HG03103 (cell line): ENCODE measurements at regions not wholly inside any gene's neighbourhood (a gene's known extent, or its start where the extent isn't known, plus 50 kb on each side); places are given as distances from the start of the nearest gene placed in this dataset.
"Not testable (repeated sequence)": the region's sequence is repeated elsewhere in the genome, so short reads cannot be mapped to it uniquely, and the experiment has no call there.

Experiments used
- ATAC-seq: cut with Tn5 transposase; IDR thresholded peaks from one replicate; pipeline ENCODE4 v1.9.1; 2021; ENCODE audit warnings: low read depth; ENCODE audit not compliant: unreplicated experiment

DNA sequence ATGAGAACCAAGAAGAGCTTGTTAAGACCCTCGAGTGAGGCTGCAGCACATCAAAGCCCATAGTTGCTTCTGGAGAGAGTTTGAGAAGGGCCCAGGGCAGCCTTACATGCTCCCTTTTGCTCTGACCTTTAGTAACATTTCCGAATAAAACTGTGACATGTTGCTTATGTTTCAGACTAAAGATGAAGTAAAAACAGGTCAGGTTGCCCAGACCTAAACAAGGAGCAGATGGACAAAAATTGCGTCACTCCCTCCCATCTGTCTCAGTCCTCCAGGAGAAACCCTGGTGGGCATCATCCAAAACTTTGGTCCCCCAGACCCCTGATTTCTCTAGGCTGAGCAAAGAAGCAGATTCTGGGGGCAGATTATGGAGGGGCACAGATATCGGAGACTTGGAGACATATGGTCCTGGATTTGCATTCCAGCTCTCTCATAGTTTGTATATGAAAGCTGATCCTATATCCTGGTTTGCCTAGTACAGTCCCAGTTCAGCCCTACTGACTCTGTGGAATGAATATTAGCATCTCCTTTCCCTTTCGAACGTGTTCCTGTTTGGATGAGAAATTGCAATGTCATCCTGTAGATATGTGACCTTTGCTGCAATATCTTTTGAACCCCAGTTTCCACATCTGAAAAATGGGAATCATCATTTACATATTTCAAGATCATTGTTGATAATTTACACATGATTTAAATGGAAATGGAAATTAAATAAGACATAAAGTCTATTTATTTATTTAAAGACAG, 304.9 kb upstream of the USP24 start:
- ATAC-seq = no peak

DNA sequence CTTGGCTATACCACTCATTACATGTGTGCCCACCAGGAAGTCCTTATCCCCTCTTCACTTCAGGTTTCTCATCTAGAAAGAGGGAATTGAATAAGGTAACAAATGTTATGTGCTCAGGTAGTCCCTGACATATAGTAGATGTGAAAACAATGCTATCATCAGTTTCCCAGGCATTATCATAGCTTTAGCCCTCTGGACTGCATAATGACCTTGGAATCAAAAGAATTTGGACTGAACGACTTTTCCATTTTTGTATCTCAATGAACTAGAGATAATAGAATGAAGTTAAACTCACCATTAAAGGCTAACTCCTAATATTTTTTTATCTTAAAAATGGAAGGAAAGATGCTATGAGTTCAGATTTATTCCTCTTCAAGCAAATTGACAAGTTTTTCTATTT, 304.1 kb upstream of the USP24 start:
- no peak for ATAC-seq

DNA sequence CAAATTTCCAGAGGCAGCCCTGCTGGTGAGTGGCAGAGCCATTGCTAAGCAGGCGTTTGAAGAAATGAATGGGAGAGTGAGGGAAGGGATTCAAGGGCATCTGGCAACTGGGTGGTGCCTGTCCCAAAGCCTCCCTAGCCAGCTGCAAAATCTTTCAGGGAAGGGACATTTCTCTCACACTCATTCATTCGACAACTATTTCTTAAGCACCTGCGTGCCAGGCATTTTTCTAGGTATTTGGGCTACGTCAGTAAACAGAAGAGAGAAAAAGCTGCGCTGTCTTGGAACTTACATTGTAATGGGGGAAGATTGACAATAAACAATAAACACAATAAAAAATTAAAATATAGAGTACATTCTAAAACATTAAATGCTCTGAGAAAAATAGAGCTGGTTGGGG, 301.9 kb upstream of the USP24 start:
- ATAC-seq = no peak

GRCh38 chr1:55514571-55514970, 299.4 kb upstream of the USP24 start:
- ATAC-seq = not testable (repeated sequence)

DNA sequence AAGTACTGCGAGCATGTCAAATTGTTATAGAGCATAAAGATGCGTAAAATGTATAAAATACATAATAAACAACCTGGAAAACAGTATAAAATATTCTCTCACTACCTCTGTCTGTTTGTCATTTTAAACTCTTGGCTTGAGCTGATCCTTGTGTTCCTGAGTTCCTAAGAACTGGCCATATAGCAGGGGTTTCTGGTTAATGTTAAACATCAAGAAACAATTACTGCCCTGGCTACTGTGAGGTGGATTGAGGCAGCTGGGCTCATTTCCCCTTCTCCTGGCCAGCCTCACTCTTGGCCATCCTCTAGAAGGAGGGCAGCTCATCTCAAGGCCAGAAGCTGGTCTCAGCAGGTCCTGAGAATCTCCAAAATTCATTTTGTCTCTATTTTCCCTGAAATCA, 297.3 kb upstream of the USP24 start:
- ATAC-seq = no peak

- ATAC-seq = no peak
Measured at GRCh38 chr1:55507578-55507931, 292.4 kb upstream of the USP24 start.

- ATAC-seq = no peak
Measured at GRCh38 chr1:55506740-55507577, 291.8 kb upstream of the USP24 start.

- no peak for ATAC-seq
Measured at GRCh38 chr1:55505326-55505725, 290.2 kb upstream of the USP24 start.

- ATAC-seq = no peak
Measured at GRCh38 chr1:55504306-55504731, 289.2 kb upstream of the USP24 start.

GRCh38 chr1:55503663-55504305, 288.6 kb upstream of the USP24 start:
- no peak for ATAC-seq

DNA sequence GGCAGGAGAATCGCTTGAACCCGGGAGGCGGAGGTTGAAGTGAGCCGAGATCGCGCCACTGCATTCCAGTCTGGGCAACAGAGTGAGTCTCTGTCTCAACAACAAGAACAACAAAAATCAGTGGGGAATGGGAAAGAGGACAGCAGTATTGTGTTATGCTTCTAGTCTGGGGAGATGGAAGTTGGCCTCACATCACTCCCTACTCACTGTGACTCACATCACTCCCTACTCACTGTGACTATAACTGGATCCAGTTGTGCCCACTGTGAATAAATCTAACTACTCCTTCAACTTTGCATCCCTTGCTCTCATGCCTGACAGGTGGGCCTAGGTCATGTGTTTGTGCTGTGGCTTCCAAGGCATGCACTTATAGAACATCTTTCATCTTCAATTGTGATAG, 285.4 kb upstream of the USP24 start:
- no peak for ATAC-seq

GRCh38 chr1:55490547-55490946, 275.4 kb upstream of the USP24 start:
- ATAC-seq = no peak

DNA sequence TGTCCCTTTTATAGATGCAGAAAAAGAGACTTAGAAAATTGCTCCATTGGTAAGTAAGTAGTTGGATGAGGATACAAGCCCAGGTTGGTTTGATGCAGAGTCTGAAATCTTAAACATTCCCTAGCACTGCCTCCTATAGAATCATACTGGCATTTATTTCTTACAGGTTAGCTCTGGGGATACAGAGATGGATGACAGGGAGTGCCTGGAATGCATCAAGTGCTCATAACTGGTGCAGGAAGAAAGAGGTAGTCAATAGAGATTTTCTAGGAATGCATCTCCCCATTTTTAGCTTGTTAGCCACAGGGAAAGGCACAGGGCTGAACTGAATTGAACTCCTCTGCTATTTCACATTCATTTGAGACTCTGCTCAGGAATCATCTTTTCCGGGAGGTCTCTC, 269.0 kb upstream of the USP24 start:
- ATAC-seq = no peak

GRCh38 chr1:55483523-55483922, 268.4 kb upstream of the USP24 start:
- no peak for ATAC-seq

DNA sequence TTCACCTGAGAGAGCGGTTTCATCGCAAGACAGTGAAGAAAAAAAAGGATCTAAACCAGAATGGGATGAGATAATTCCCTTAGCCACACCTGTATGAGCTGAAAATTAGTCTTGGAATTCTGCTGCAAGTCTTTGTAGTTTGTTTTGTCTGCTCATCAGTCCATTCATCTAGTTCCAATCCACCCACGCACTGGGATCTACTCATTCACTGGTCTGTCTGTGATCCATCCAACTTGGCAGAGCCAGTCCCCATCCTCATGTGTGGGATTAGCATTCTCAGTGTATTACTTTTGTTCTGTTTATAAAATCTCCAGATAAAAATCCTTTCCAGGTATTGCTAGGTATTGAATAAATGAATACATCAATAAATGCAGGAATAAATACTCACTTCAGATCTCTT, 266.5 kb upstream of the USP24 start:
- no peak for ATAC-seq

GRCh38 chr1:55480029-55480795, 265.0 kb upstream of the USP24 start:
- no peak for ATAC-seq

GRCh38 chr1:55478742-55479141, 263.6 kb upstream of the USP24 start:
- no peak for ATAC-seq

DNA sequence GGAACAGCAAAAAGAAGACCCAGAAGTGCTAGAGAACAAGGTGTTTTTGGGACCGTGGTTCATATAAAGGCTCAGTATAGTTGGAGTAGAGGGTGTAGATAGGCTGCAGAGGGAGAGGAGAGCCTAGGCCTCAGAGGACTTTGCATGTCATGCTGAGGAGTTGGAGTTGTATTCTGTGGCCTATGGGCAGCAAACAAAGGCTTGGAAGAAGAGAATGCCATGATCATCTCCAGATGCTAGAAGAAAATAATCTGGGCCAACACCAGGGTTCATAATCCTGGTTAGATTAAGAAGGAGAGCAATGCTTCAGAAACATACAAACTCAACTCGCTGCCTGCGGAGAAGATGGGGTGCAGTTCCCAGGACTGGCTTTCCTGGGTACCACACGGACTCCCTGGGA, 262.8 kb upstream of the USP24 start:
- no peak for ATAC-seq

DNA sequence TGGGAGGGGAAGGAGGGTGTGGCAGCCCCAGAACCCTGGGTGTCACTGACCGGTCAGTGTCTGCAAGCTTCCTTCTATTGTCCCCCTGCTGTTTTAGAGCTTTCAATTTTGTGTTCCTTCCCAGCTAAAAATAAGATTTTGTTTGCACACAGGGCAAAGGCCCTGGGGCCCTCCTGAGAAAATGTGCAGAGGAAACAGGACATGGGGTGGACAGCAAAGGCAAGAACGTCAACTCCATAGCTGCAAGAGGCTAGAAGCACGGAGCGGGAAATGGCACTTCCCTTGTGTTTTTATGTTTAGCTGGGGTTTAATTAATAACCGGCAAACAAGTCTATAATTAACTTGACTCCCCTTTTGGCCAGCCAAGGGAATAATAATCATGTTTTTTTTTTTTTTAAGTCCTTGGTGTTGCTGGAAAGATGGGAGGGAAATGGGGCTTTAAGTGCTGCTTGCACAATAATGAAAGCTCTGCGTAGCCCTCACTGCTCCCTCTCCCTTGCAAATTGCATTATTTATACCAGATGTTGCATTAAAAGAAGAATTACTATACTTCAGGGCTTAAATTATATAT, 261.4 kb upstream of the USP24 start:
- no peak for ATAC-seq

- ATAC-seq = no peak
Measured at GRCh38 chr1:55474168-55474786, 259.1 kb upstream of the USP24 start.
